Left lung (tissue), 4 donors: ENCODE measurements at regions not wholly inside any gene's neighbourhood (a gene's known extent, or its start where the extent isn't known, plus 50 kb on each side); places are given as distances from the start of the nearest gene placed in this dataset.

Experiments
- ATAC-seq: fragments of 200-7000 bp; cut with Tn5 transposase; one replicate; pipeline ENCODE4 v1.9.1; 2020; ENCODE audit warnings: moderate library complexity
- DNase-seq, 4 donors: peaks; one replicate each; pipeline ENCODE4 v3.0.0-alpha.2; 2013 to 2020
- H3K27ac ChIP-seq, 2 donors: fragments of 200-600 bp; sonication (generic) in 1 of 2; one replicate each; pipeline versions ENCODE4 v1.5.0 to v1.8.0; 2020 to 2021
- H3K27me3 ChIP-seq, 2 donors: fragments of 200-600 bp; sonication (generic) in 1 of 2; one replicate each; pipeline versions ENCODE4 v1.5.0 to v1.8.0; 2020 to 2021
- H3K36me3 ChIP-seq, 2 donors: fragments of 200-600 bp; sonication (generic) in 1 of 2; one replicate each; pipeline versions ENCODE4 v1.5.0 to v1.8.0; 2020 to 2021
- H3K4me1 ChIP-seq, 2 donors: fragments of 200-600 bp; one replicate each; pipeline ENCODE4 v1.8.0; 2021
- H3K4me3 ChIP-seq, 2 donors: fragments of 200-600 bp; sonication (generic) in 1 of 2; one replicate each; pipeline versions ENCODE4 v1.5.0 to v1.8.0; 2020 to 2021; ENCODE audit warnings: mild to moderate bottlenecking in 1 of 2
- H3K9me3 ChIP-seq, 2 donors: fragments of 200-600 bp; sonication (generic) in 1 of 2; one replicate each; pipeline versions ENCODE4 v1.5.0 to v1.8.0; 2020 to 2021
- CTCF ChIP-seq, 2 donors: fragments of 200-600 bp; sonication (generic) in 1 of 2; IDR thresholded peaks; one replicate each; pipeline versions ENCODE4 v1.5.0 to v1.8.0; 2021; ENCODE audit warnings: antibody characterized with exemption in 2 of 2
- intact Hi-C, 2 donors: fragments of 100-400 bp; cut with DNase I; formaldehyde crosslinking; loops; one replicate each; pipeline versions ENCODE4 v1.11.2 to v1.14.2; 2022
- donor health status: DM: no; HTN: yes; CAD: no.
- donor health status: DM: no; HTN: no; CAD: no.

GRCh38 chr6:146895772-146896061 lies 296.9 kb downstream of the ADGB start:
- no peak overlapping the region for H3K27ac ChIP-seq
- no peak for DNase-seq
- no peaks in the 10 kb centered on the region for H3K27me3 ChIP-seq
- H3K4me3 ChIP-seq: no peak overlapping the region
- intact Hi-C loops: no loop called here
- TF ChIP-seq CTCF (IDR thresholded peaks at IDR 0.05): no peak
- peaks cover 0 to 5% of the 10 kb centered on the region in 2 donors for H3K4me1 ChIP-seq
- H3K9me3 ChIP-seq: no peaks in the 10 kb centered on the region
- ATAC-seq: no peak
- no peaks in the 10 kb centered on the region for H3K36me3 ChIP-seq

- intact Hi-C loops: no loop called here
- Histone ChIP-seq H3K4me3 (no peak overlapping the region), H3K36me3 (no peaks in the 10 kb centered on the region), H3K4me1 (peaks cover 0 to 5% of the 10 kb centered on the region in 2 donors), H3K27me3 (no peaks in the 10 kb centered on the region), H3K9me3 (no peaks in the 10 kb centered on the region), H3K27ac (no peak overlapping the region)
- DNase-seq (no peak), ATAC-seq (no peak)
- TF ChIP-seq CTCF (IDR thresholded peaks at IDR 0.05): no peak
Observed at GRCh38 chr6:146896062-146896813, 297.5 kb downstream of the ADGB start.

- H3K27ac ChIP-seq: no peak overlapping the region
- intact Hi-C loops: no loop called here
- DNase-seq (no peak), ATAC-seq (no peak)
- H3K4me3 ChIP-seq: no peak overlapping the region
- no peaks in the 10 kb centered on the region for H3K9me3 ChIP-seq
- no peaks in the 10 kb centered on the region for H3K27me3 ChIP-seq
- TF ChIP-seq CTCF (IDR thresholded peaks at IDR 0.05): no peak
- no peaks in the 10 kb centered on the region for H3K36me3 ChIP-seq
- H3K4me1 ChIP-seq: peaks cover 0 to 3% of the 10 kb centered on the region in 2 donors
Observed at GRCh38 chr6:146896960-146897701, 298.4 kb downstream of the ADGB start.

GRCh38 chr6:146898069-146898887 lies 299.5 kb downstream of the ADGB start:
- H3K27me3 ChIP-seq: no peaks in the 10 kb centered on the region
- no peaks in the 10 kb centered on the region for H3K36me3 ChIP-seq
- ATAC-seq: no peak
- intact Hi-C loops: no loop called here
- no peak for DNase-seq
- no peak overlapping the region for H3K27ac ChIP-seq
- no peak for TF ChIP-seq CTCF (IDR thresholded peaks at IDR 0.05)
- H3K4me3 ChIP-seq: no peak overlapping the region
- H3K9me3 ChIP-seq: no peaks in the 10 kb centered on the region
- H3K4me1 ChIP-seq: peaks cover 0 to 4% of the 10 kb centered on the region in 2 donors

- ATAC-seq: no peak
- intact Hi-C loops: no loop called here
Observed at GRCh38 chr6:146898888-146899227, 300.1 kb downstream of the ADGB start.

More at GRCh38 chr6:146898888-146899227, 300.1 kb downstream of the ADGB start:
- Histone ChIP-seq H3K27me3 (no peaks in the 10 kb centered on the region), H3K36me3 (no peaks in the 10 kb centered on the region), H3K4me3 (no peak overlapping the region), H3K27ac (no peak overlapping the region), H3K9me3 (no peaks in the 10 kb centered on the region), H3K4me1 (peaks cover 0 to 6% of the 10 kb centered on the region in 2 donors)
- no peak for DNase-seq
- TF ChIP-seq CTCF (IDR thresholded peaks at IDR 0.05): no peak
